Caco-2 (cell line): ENCODE measurements at regions not wholly inside any gene's neighbourhood (a gene's known extent, or its start where the extent isn't known, plus 50 kb on each side); places are given as distances from the start of the nearest gene placed in this dataset.

Experiments
- BruUV-seq: library from RNA; stranded (reverse); fragments of 400-500 nt; replicated peaks from 2 replicates; lab custom pipeline; 2021; lab: Mats Ljungman, UMichigan
- CTCF ChIA-PET: fragments of 300-600 bp; sonication (Branson Sonifier 250); formaldehyde crosslinking; loops from one replicate; lab custom pipeline; 2022; ENCODE audit warnings: antibody characterized with exemption; lab: Charles Lee
- POLR2A ChIA-PET: fragments of 300-600 bp; sonication (Branson Sonifier 250); formaldehyde crosslinking; loops from one replicate; lab custom pipeline; 2022; ENCODE audit warnings: antibody characterized with exemption; lab: Charles Lee
- DNase-seq, 2 experiments: peaks; one replicate each; pipeline versions ENCODE4 v3.0.0 to v3.0.0-alpha.2; 2020 to 2022
- H3K27me3 ChIP-seq: replicated peaks from 2 replicates; pipeline ENCODE4 v1.6.0; 2011; ENCODE audit warnings: low read length; ENCODE audit not compliant: control insufficient read depth, insufficient read depth
- H3K36me3 ChIP-seq: 2 replicates; pipeline ENCODE4 v1.5.1; 2011; ENCODE audit warnings: low read length; ENCODE audit not compliant: control insufficient read depth, insufficient read depth
- H3K4me1 ChIP-seq: fragments of 250-450 bp; sonication (Bioruptor Pico); 2 replicates; pipeline ENCODE4 v1.5.1; 2020; ENCODE audit warnings: mild to moderate bottlenecking
- H3K4me3 ChIP-seq: 2 replicates; pipeline ENCODE4 v1.5.1; 2011; ENCODE audit warnings: low read depth, mild to moderate bottlenecking, control low read depth, low read length
- H3K9me3 ChIP-seq: fragments of 250-450 bp; sonication (Bioruptor Pico); 2 replicates; pipeline ENCODE4 v1.5.1; 2020; ENCODE audit warnings: mild to moderate bottlenecking, moderate library complexity
- H3K27ac Mint-ChIP-seq: one replicate; pipeline ENCODE4 v1.8.0; 2022; ENCODE audit warnings: mixed read lengths; ENCODE audit not compliant: unreplicated experiment
- H3K27me3 Mint-ChIP-seq: one replicate; pipeline ENCODE4 v1.8.0; 2022; ENCODE audit warnings: mixed read lengths; ENCODE audit not compliant: insufficient read depth, unreplicated experiment
- H3K36me3 Mint-ChIP-seq: one replicate; pipeline ENCODE4 v1.8.0; 2022; ENCODE audit warnings: mild to moderate bottlenecking, mixed read lengths; ENCODE audit not compliant: insufficient read depth, unreplicated experiment
- H3K4me1 Mint-ChIP-seq: one replicate; pipeline ENCODE4 v1.8.0; 2022; ENCODE audit warnings: low read depth, mixed read lengths; ENCODE audit not compliant: unreplicated experiment
- H3K4me3 Mint-ChIP-seq: one replicate; pipeline ENCODE4 v1.8.0; 2022; ENCODE audit warnings: mild to moderate bottlenecking, moderate library complexity, mixed read lengths; ENCODE audit not compliant: unreplicated experiment
- H3K9me3 Mint-ChIP-seq: one replicate; pipeline ENCODE4 v1.8.0; 2022; ENCODE audit warnings: mixed read lengths; ENCODE audit not compliant: unreplicated experiment
- intact Hi-C: fragments of 100-400 bp; cut with micrococcal nuclease; formaldehyde crosslinking; loops from one replicate; pipeline ENCODE4 v1.10.0; 2022; ENCODE audit not compliant: unreplicated experiment
- TF ChIP-seq, protein P1 (sequence below), 2 experiments: fragments of 200-600 bp in 1 of 2; IDR thresholded peaks; 1 replicate in 1 of 2; 2 replicates in 1 of 2; pipeline versions ENCODE4 v1.5.1 to v1.8.0; 2011 to 2022; ENCODE audit warnings: antibody characterized with exemption in 1 of 2, control low read depth in 1 of 2, inconsistent platforms in 1 of 2, low read depth in 1 of 2, low read length in 1 of 2, mild to moderate bottlenecking in 1 of 2, moderate library complexity in 1 of 2; ENCODE audit not compliant: insufficient read depth in 1 of 2, severe bottlenecking in 1 of 2, unreplicated experiment in 1 of 2

DNA sequence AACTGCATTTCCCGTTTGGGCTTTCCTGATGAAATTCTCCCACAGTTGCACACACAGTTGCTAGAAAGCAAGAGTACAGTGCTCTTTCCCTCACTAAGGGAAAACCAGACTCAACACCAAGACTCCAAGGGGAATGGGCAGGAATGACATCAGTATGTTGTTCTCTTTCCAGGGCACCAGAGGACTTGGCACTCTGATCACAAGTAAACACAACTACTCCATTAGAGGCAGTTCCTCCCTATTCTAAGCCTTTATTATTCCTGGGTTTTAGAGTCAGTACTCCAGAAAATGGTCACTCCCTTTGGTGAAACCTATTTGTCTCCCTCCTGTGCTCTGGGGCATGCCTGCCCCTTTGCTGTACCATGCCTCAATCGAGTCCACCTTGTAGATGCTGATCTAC lies 52.3 kb upstream of the VGLL4 start:
- TF ChIP-seq, protein P1, sequence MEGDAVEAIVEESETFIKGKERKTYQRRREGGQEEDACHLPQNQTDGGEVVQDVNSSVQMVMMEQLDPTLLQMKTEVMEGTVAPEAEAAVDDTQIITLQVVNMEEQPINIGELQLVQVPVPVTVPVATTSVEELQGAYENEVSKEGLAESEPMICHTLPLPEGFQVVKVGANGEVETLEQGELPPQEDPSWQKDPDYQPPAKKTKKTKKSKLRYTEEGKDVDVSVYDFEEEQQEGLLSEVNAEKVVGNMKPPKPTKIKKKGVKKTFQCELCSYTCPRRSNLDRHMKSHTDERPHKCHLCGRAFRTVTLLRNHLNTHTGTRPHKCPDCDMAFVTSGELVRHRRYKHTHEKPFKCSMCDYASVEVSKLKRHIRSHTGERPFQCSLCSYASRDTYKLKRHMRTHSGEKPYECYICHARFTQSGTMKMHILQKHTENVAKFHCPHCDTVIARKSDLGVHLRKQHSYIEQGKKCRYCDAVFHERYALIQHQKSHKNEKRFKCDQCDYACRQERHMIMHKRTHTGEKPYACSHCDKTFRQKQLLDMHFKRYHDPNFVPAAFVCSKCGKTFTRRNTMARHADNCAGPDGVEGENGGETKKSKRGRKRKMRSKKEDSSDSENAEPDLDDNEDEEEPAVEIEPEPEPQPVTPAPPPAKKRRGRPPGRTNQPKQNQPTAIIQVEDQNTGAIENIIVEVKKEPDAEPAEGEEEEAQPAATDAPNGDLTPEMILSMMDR (IDR thresholded peaks at IDR 0.05; ENCODE audit: insufficient read depth in 1 of 2, low read depth in 1 of 2, low read length in 1 of 2, severe bottlenecking in 1 of 2, unreplicated experiment in 1 of 2): no peak
- Histone ChIP-seq H3K9me3 (no peaks in the 10 kb centered on the region), H3K4me3 (no peak overlapping the region), H3K27me3 (no peaks in the 10 kb centered on the region), H3K4me1 (peaks cover 7% of the 10 kb centered on the region), H3K36me3 (no peaks in the 10 kb centered on the region)
- no peak for DNase-seq
- H3K9me3 Mint-ChIP-seq: no peaks in the 10 kb centered on the region
- H3K4me1 Mint-ChIP-seq: peaks cover 12% of the 10 kb centered on the region
- ChIA-PET POLR2A (no interaction called here), CTCF (no interaction called here)
- intact Hi-C loops: no loop called here
- H3K4me3 Mint-ChIP-seq: no peak overlapping the region
- BruUV-seq: no TSS peak
- no peaks in the 10 kb centered on the region for H3K27me3 Mint-ChIP-seq
- peaks cover 25% of the 10 kb centered on the region for H3K36me3 Mint-ChIP-seq
- H3K27ac Mint-ChIP-seq: no peak overlapping the region
